Activated CD4-positive, alpha-beta memory T cell treated with anti-CD3 and anti-CD28 coated beads for 36 hours (primary cell): ENCODE measurements at regions not wholly inside any gene's neighbourhood (a gene's known extent, or its start where the extent isn't known, plus 50 kb on each side); places are given as distances from the start of the nearest gene placed in this dataset.
"Not testable (repeated sequence)": the region's sequence is repeated elsewhere in the genome, so short reads cannot be mapped to it uniquely, and the experiment has no call there.

Experiments used
- CTCF ChIA-PET: fragments of 350-600 bp; sonication (Branson Sonifier 250); formaldehyde crosslinking; loops from one replicate; lab custom pipeline; 2021; ENCODE audit warnings: antibody characterized with exemption, inconsistent platforms; lab: Charles Lee
- POLR2A ChIA-PET: fragments of 350-600 bp; sonication (Branson Sonifier 250); formaldehyde crosslinking; loops from one replicate; lab custom pipeline; 2021; ENCODE audit warnings: antibody characterized with exemption; lab: Charles Lee
- DNase-seq: peaks from one replicate; pipeline ENCODE4 v3.0.0-alpha.2; 2020
- H3K27ac Mint-ChIP-seq: one replicate; pipeline ENCODE4 v1.8.0; 2021; ENCODE audit warnings: mixed read lengths
- H3K27me3 Mint-ChIP-seq: one replicate; pipeline ENCODE4 v1.8.0; 2021; ENCODE audit warnings: mixed read lengths
- H3K36me3 Mint-ChIP-seq: one replicate; pipeline ENCODE4 v1.8.0; 2021; ENCODE audit warnings: mixed read lengths
- H3K4me1 Mint-ChIP-seq: one replicate; pipeline ENCODE4 v1.8.0; 2021; ENCODE audit warnings: low read depth, mixed read lengths
- H3K4me3 Mint-ChIP-seq: one replicate; pipeline ENCODE4 v1.8.0; 2021; ENCODE audit warnings: mild to moderate bottlenecking, mixed read lengths
- H3K9me3 Mint-ChIP-seq: one replicate; pipeline ENCODE4 v1.8.0; 2021; ENCODE audit warnings: mixed read lengths
- intact Hi-C: fragments of 100-400 bp; cut with micrococcal nuclease; formaldehyde crosslinking; loops from one replicate; pipeline ENCODE4 v1.15.1; 2023

DNA sequence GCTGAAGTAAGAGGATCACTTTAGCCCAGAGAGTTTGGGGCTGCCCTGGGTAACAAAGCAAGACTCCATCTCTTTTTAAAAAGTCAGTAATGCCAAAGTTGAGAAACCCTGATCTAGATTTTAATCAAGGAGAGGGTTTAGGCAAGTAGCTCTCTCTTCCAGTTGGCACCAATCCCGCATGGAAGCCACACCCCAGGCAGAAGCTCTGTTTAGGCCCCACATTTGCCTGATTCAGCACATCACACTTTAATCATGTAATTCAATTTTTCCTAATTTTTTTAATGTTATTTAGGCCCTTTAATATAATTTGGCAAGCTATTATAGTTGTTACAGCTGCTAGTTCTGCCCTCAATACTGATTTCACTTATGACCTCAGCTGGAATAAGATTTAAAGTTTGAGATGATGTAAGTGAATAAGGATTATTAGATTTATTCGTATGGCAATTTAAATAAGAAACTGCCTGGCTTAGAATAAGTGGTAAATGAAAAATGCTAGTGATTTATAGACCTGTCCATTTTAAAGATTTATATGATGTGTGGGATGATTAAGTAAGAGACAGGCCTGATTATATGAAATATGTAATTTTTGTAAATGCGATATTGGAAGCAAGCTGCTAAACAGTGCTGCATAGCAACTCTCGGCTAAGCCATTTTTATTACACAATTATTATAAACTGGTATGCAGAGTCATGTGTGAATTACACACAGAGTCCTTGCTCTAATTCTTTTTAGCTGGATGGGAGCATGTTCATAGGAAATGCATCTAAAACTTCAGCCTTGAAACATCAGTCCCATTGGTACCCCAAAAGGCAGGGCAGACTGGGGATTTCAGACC is 80.2 kb upstream of the NFE2L3 start:
- DNase-seq: no peak
- peaks cover 21% of the 10 kb centered on the region for H3K27me3 Mint-ChIP-seq
- intact Hi-C loops: no loop called here
- no peak overlapping the region for H3K4me3 Mint-ChIP-seq
- no peaks in the 10 kb centered on the region for H3K9me3 Mint-ChIP-seq
- ChIA-PET POLR2A (no interaction called here), CTCF (interaction anchor here (0.8 to 1.9 kb wide), 2 partner anchors 19 to 179 kb away, joined by 3 to 5 read pairs; no protein-coding TSS in a partner anchor)
- H3K36me3 Mint-ChIP-seq: no peaks in the 10 kb centered on the region
- no peaks in the 10 kb centered on the region for H3K4me1 Mint-ChIP-seq
- H3K27ac Mint-ChIP-seq: no peak overlapping the region

DNA sequence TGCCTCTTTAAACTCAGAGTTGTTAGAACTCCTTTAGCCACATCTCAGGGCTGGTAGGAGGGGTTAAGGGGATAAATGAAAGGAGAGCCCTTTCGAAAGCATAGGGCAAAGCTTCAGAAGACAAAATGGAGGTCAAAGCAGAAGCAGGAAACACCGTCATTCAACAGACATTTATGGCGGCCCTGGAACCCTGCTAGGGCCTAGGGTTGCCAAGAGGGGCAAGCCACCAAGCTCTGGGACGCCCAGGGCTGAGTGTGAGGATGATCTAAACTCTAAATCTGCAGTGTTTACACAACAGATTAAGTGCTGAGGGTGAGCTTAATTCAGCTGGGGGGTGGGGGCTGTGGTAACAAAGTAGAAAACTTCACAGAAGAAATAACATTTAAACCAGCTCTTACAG is 79.0 kb upstream of the NFE2L3 start:
- Mint-ChIP-seq H3K27ac (no peak overlapping the region), H3K4me3 (no peak overlapping the region), H3K36me3 (no peaks in the 10 kb centered on the region), H3K9me3 (no peaks in the 10 kb centered on the region), H3K4me1 (no peaks in the 10 kb centered on the region), H3K27me3 (peaks cover 23% of the 10 kb centered on the region)
- intact Hi-C loops: no loop called here
- ChIA-PET CTCF (interaction anchor here (1.0 kb wide), 1 partner anchor 180 kb away, joined by 5 read pairs; no protein-coding TSS in a partner anchor), POLR2A (no interaction called here)
- DNase-seq: no peak

GRCh38 chr7:26074919-26075318 is 77.1 kb upstream of the NFE2L3 start:
- Mint-ChIP-seq H3K27ac (no peak overlapping the region), H3K4me1 (peaks cover 4% of the 10 kb centered on the region), H3K9me3 (no peaks in the 10 kb centered on the region), H3K4me3 (no peak overlapping the region), H3K27me3 (peaks cover 30% of the 10 kb centered on the region), H3K36me3 (no peaks in the 10 kb centered on the region)
- intact Hi-C loops: loop anchor here (5.0 kb wide), 3 partner anchors 183 to 592 kb away; no protein-coding TSS in a partner anchor
- POLR2A ChIA-PET: no interaction called here
- CTCF ChIA-PET: interaction anchor here (1.0 kb wide), 1 partner anchor 182 kb away, joined by 3 read pairs; no protein-coding TSS in a partner anchor
- no peak for DNase-seq

GRCh38 chr7:26076691-26077090 is 75.3 kb upstream of the NFE2L3 start:
- POLR2A ChIA-PET: no interaction called here
- H3K9me3 Mint-ChIP-seq: no peaks in the 10 kb centered on the region
- intact Hi-C loops: loop anchor here (5.0 kb wide), 3 partner anchors 184 to 591 kb away; no protein-coding TSS in a partner anchor
- H3K27me3 Mint-ChIP-seq: peaks cover 28% of the 10 kb centered on the region
- H3K27ac Mint-ChIP-seq: no peak overlapping the region
- DNase-seq: no peak
- H3K4me1 Mint-ChIP-seq: peaks cover 4% of the 10 kb centered on the region
- CTCF ChIA-PET: no interaction called here
- no peak overlapping the region for H3K4me3 Mint-ChIP-seq
- H3K36me3 Mint-ChIP-seq: no peaks in the 10 kb centered on the region

- no peaks in the 10 kb centered on the region for H3K36me3 Mint-ChIP-seq
- peak; percentile 87 for DNase-seq
- no peak overlapping the region for H3K4me3 Mint-ChIP-seq
- peaks cover 4% of the 10 kb centered on the region for H3K4me1 Mint-ChIP-seq
- H3K27me3 Mint-ChIP-seq: peaks cover 24% of the 10 kb centered on the region
- intact Hi-C loops: loop anchor here (1.0 to 5.0 kb wide), 4 partner anchors 74 to 589 kb away; partner anchors contain the start of gene NFE2L3
- ChIA-PET POLR2A (interaction anchor here (0.8 to 1.2 kb wide), 3 partner anchors 110 to 115 kb away, joined by 3 to 5 read pairs (median 3); no protein-coding TSS in a partner anchor), CTCF (interaction anchor here (0.6 to 5.3 kb wide), 19 partner anchors 11 to 291 kb away, joined by 3 to 43 read pairs (median 4); partner anchors contain the start of gene NFE2L3)
- H3K27ac Mint-ChIP-seq: no peak overlapping the region
- H3K9me3 Mint-ChIP-seq: no peaks in the 10 kb centered on the region
Observed at GRCh38 chr7:26078437-26079336, 73.3 kb upstream of the NFE2L3 start.

DNA sequence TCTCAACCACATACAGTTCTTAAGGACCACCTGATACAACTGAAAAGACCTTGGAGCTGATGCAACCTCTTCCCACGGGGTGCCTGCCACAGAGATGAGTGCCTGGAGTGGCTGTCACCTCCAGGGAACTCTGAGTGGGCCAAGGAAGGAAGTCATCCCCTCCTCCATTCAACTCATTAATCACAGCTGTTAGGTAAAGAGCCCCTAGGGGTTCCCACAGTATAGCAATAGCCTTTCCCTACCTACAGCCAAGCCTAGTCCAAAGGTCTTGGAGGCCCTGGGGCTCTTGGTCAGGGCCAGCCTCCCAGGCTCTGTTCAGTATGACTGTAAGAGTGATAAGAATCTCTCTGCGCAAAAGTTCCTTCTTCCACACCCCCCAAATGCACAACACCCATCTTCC is 70.4 kb upstream of the NFE2L3 start:
- no peaks in the 10 kb centered on the region for H3K36me3 Mint-ChIP-seq
- no peak for DNase-seq
- H3K9me3 Mint-ChIP-seq: no peaks in the 10 kb centered on the region
- POLR2A ChIA-PET: no interaction called here
- intact Hi-C loops: no loop called here
- no peak overlapping the region for H3K27ac Mint-ChIP-seq
- H3K4me1 Mint-ChIP-seq: peaks cover 4% of the 10 kb centered on the region
- CTCF ChIA-PET: interaction anchor here (5.3 kb wide), 1 partner anchor 9 kb away, joined by 43 read pairs; no protein-coding TSS in a partner anchor
- H3K4me3 Mint-ChIP-seq: no peak overlapping the region
- peaks cover 19% of the 10 kb centered on the region for H3K27me3 Mint-ChIP-seq

DNA sequence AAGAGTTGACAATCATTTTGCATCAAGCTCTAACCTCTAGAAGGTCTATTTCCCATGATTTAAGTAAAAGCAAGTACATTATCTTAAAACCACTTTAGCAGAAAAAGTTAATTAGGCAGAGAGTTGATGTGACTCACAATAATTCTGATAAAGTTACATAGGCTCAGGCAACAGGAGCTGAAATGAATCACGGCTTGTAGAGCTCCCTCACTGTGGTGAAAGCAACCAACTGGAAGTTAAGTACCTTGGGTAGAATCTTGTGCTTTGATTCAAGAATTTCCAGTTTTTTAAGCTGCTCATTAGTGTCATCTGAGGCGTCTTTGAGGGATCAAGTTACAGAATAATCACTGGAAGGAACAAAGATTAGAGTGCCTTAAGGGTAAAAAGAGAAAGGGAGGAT is 68.9 kb upstream of the NFE2L3 start:
- POLR2A ChIA-PET: no interaction called here
- CTCF ChIA-PET: interaction anchor here (0.7 to 5.3 kb wide), 8 partner anchors 7 to 294 kb away, joined by 3 to 43 read pairs (median 3); no protein-coding TSS in a partner anchor

GRCh38 chr7:26084418-26084817 is 67.6 kb upstream of the NFE2L3 start:
- CTCF ChIA-PET: interaction anchor here (0.9 kb wide), 1 partner anchor 192 kb away, joined by 3 read pairs; no protein-coding TSS in a partner anchor
- POLR2A ChIA-PET: no interaction called here
- H3K27me3 Mint-ChIP-seq: peaks cover 12% of the 10 kb centered on the region
- peaks cover under 1% of the 10 kb centered on the region for H3K4me1 Mint-ChIP-seq
- intact Hi-C loops: no loop called here
- H3K27ac Mint-ChIP-seq: no peak overlapping the region
- no peak overlapping the region for H3K4me3 Mint-ChIP-seq
- H3K36me3 Mint-ChIP-seq: no peaks in the 10 kb centered on the region
- no peak for DNase-seq
- H3K9me3 Mint-ChIP-seq: no peaks in the 10 kb centered on the region

More for the DNA sequence above, 68.9 kb upstream of the NFE2L3 start:
- intact Hi-C loops: no loop called here
- H3K27ac Mint-ChIP-seq: no peak overlapping the region
- DNase-seq: no peak
- H3K4me3 Mint-ChIP-seq: no peak overlapping the region
- H3K4me1 Mint-ChIP-seq: peaks cover 4% of the 10 kb centered on the region
- no peaks in the 10 kb centered on the region for H3K9me3 Mint-ChIP-seq
- no peaks in the 10 kb centered on the region for H3K36me3 Mint-ChIP-seq
- peaks cover 15% of the 10 kb centered on the region for H3K27me3 Mint-ChIP-seq

GRCh38 chr7:26085771-26086170 is 66.2 kb upstream of the NFE2L3 start:
- POLR2A ChIA-PET: no interaction called here
- no peaks in the 10 kb centered on the region for H3K36me3 Mint-ChIP-seq
- DNase-seq: no peak
- CTCF ChIA-PET: interaction anchor here (0.8 kb wide), 1 partner anchor 48 kb away, joined by 3 read pairs; no protein-coding TSS in a partner anchor
- H3K4me1 Mint-ChIP-seq: peaks cover under 1% of the 10 kb centered on the region
- no peaks in the 10 kb centered on the region for H3K9me3 Mint-ChIP-seq
- peaks cover 5% of the 10 kb centered on the region for H3K27me3 Mint-ChIP-seq
- H3K27ac Mint-ChIP-seq: no peak overlapping the region
- intact Hi-C loops: no loop called here
- no peak overlapping the region for H3K4me3 Mint-ChIP-seq

DNA sequence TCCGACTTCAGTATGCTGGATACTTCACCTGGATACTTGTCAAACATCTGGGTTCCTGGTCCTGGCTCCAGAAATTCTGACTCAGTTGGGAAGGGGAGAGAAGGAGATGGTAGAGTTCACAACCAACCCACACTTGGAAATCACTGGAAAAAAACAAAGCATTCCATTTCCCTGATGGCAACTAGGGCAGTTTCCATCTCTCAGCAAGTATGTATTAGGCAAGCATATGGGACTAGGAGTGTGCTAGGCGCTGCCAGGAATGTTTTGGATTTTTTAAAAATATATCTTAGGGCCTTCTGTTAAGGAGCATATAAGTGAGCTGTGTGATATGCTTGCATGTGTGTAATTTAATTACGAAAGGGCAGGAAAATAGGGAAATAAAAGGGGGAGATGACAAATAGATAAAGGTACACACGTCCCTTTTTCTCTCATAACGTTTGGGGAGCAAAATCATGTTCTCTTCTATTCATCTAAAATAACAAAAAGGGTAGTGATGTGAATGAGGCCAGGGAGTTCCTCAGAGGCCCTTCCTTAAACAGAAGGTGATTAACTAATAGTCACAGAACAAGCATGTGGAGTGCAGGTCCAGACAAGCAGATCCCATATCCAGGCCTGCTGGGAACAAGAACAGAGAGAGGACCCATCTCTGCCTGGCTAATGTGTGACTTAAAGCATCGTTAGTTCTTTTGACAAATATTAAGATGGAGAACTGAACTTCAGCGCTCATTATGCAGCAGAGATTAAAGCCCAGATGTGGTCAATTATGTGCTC is 64.5 kb upstream of the NFE2L3 start:
- ChIA-PET POLR2A (no interaction called here), CTCF (interaction anchor here (6.4 kb wide), 1 partner anchor 277 kb away, joined by 100 read pairs; no protein-coding TSS in a partner anchor)
- no peaks in the 10 kb centered on the region for H3K36me3 Mint-ChIP-seq
- intact Hi-C loops: no loop called here
- H3K4me3 Mint-ChIP-seq: no peak overlapping the region
- DNase-seq: no peak
- H3K27ac Mint-ChIP-seq: no peak overlapping the region
- no peaks in the 10 kb centered on the region for H3K9me3 Mint-ChIP-seq
- peaks cover 2% of the 10 kb centered on the region for H3K27me3 Mint-ChIP-seq
- peaks cover 13% of the 10 kb centered on the region for H3K4me1 Mint-ChIP-seq

DNA sequence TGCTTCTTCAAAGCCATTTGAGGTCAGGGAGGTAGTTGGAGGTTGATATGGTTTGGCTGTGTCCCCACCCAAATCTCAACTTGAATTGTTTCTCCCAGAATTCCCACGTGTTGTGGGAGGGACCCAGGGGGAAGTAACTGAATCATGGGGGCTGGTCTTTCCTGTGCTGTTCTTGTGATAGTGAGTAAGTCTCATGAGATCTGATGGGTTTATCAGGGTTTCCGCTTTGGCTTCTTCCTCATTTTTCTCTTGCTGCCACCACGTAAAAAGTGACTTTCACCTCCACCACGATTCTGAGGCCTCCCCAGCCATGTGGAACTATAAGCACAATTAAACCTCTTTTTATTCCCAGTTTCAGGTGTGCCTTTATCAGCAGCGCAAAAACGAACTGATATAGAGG is 62.5 kb upstream of the NFE2L3 start:
- intact Hi-C loops, H3K9me3 Mint-ChIP-seq, H3K4me3 Mint-ChIP-seq, H3K36me3 Mint-ChIP-seq, H3K27me3 Mint-ChIP-seq, H3K27ac Mint-ChIP-seq, DNase-seq: not testable (repeated sequence)
- ChIA-PET CTCF (interaction anchor here (0.8 to 6.4 kb wide), 10 partner anchors 9 to 280 kb away, joined by 3 to 100 read pairs (median 6); partner anchors contain the start of gene NFE2L3), POLR2A (interaction anchor here (1.2 kb wide), 1 partner anchor 62 kb away, joined by 3 read pairs; the partner anchor contains the start of gene NFE2L3)
- H3K4me1 Mint-ChIP-seq: peaks cover 14% of the 10 kb centered on the region
